ENCODE measurements at regions not wholly inside any gene's neighbourhood (a gene's known extent, or its start where the extent isn't known, plus 50 kb on each side); places are given as distances from the start of the nearest gene placed in this dataset.

DNA sequence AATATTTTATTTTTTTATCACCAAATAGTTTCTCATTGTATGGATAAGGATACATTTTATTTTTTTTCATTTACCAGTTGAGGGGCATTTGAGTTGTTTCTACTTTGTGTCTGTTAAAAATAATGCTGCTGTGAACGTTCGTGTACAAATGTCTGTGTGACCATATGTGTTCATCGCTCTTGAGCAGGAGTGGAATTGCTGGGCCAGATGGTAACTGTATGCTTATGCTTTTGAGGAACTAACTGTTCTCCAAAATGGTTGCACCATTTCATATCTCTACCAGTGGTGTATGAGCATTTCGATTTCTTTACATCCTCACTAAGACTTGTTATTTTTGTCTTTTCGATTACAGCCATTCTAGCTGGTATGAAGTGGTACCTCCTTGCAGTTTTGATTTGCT lies 212.5 kb upstream of the N4BP1 start:
- DNase-seq = no peak
- in situ Hi-C loops (cut with MboI; ENCODE audit: low pct_ligation_motif_present in 1 of 4, low pct_unique_long_range_greater_than_20kb in 1 of 4, low sequenced_read_pairs in 3 of 4) = no loop called here
- Histone ChIP-seq H3K36me3 (no peaks in the 10 kb centered on the region), H3K27ac (no peak overlapping the region), H3K4me3 (no peak overlapping the region), H3K9me3 (no peaks in the 10 kb centered on the region), H3K4me1 (no peaks in the 10 kb centered on the region), H3K27me3 (no peaks in the 10 kb centered on the region)
- intact Hi-C loops (cut with DNase I; ENCODE audit: low total_unique reads) = no loop called here
- WGBS, 2 donors (ENCODE audit: low coverage in 1 of 2) = 83 to 95% methylated on average over 5 of the region's 5 CpGs
- TF ChIP-seq, protein P1, sequence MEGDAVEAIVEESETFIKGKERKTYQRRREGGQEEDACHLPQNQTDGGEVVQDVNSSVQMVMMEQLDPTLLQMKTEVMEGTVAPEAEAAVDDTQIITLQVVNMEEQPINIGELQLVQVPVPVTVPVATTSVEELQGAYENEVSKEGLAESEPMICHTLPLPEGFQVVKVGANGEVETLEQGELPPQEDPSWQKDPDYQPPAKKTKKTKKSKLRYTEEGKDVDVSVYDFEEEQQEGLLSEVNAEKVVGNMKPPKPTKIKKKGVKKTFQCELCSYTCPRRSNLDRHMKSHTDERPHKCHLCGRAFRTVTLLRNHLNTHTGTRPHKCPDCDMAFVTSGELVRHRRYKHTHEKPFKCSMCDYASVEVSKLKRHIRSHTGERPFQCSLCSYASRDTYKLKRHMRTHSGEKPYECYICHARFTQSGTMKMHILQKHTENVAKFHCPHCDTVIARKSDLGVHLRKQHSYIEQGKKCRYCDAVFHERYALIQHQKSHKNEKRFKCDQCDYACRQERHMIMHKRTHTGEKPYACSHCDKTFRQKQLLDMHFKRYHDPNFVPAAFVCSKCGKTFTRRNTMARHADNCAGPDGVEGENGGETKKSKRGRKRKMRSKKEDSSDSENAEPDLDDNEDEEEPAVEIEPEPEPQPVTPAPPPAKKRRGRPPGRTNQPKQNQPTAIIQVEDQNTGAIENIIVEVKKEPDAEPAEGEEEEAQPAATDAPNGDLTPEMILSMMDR (IDR thresholded peaks at IDR 0.05) = no peak
- TF ChIP-seq POLR2A (IDR thresholded peaks at IDR 0.05) (no peak), POLR2AphosphoS5 (IDR thresholded peaks at IDR 0.05) (no peak), EP300 (IDR thresholded peaks at IDR 0.05; ENCODE audit: low read depth) (no peak)

DNA sequence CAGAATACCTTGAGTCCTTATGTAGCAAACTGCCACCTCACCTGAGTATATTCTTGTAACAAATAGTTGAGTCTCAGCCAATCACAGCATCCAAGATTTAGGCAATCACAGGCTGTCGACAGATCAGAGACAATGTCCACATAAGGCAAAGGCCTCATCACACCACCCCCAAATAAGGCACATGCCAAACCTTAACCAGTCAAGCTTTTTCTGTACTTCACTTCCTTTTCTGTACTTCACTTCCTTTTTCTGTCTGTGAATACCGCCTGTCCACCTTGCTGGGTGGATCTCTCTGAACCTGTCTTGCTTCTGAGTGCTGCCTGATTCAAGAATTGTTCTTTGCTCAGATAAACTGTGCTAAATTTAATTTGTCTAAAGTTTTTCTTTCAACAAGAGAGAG lies 210.4 kb upstream of the N4BP1 start:
- Histone ChIP-seq H3K36me3 (no peaks in the 10 kb centered on the region), H3K27me3 (no peaks in the 10 kb centered on the region), H3K4me3 (no peak overlapping the region), H3K4me1 (no peaks in the 10 kb centered on the region), H3K27ac (no peak overlapping the region), H3K9me3 (no peaks in the 10 kb centered on the region)
- intact Hi-C loops (cut with DNase I; ENCODE audit: low total_unique reads) = no loop called here
- TF ChIP-seq EP300 (IDR thresholded peaks at IDR 0.05; ENCODE audit: low read depth) (no peak), POLR2A (IDR thresholded peaks at IDR 0.05) (no peak), POLR2AphosphoS5 (IDR thresholded peaks at IDR 0.05) (no peak)
- TF ChIP-seq, protein P1 (IDR thresholded peaks at IDR 0.05) = no peak
- WGBS, 2 donors (ENCODE audit: low coverage in 1 of 2) = 55 to 57% methylated on average over 2 of the region's 2 CpGs
- in situ Hi-C loops (cut with MboI; ENCODE audit: low pct_ligation_motif_present in 1 of 4, low pct_unique_long_range_greater_than_20kb in 1 of 4, low sequenced_read_pairs in 3 of 4) = no loop called here
- no peak for DNase-seq

DNA sequence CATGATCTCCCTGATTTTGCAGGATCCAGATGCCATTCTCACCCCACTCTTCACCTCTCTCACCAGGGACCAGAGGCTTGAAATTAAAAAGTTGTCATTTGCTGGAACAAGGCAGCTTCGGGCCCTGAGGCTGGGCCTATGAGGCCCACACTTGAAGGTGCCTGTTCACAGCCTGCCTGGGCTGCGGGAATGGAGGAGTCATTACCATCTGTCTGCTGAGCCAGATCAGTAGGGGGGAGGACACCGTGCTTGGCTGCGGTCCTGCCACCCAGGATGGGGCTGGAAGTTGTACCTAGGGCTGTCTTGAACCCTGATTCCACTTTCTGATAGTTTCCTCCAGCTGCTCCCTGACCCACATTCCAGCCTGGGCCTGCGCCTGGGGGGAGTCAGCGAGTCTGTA lies 208.3 kb upstream of the N4BP1 start:
- in situ Hi-C loops (cut with MboI; ENCODE audit: low pct_ligation_motif_present in 1 of 4, low pct_unique_long_range_greater_than_20kb in 1 of 4, low sequenced_read_pairs in 3 of 4) = no loop called here
- WGBS, 2 donors (ENCODE audit: low coverage in 1 of 2) = 70 to 87% methylated on average over 3 to 6 of the region's 6 CpGs
- no peak overlapping the region for H3K27ac ChIP-seq
- H3K4me1 ChIP-seq = no peaks in the 10 kb centered on the region
- TF ChIP-seq POLR2A (IDR thresholded peaks at IDR 0.05) (no peak), EP300 (IDR thresholded peaks at IDR 0.05; ENCODE audit: low read depth) (no peak), POLR2AphosphoS5 (IDR thresholded peaks at IDR 0.05) (no peak)
- TF ChIP-seq, protein P1 (IDR thresholded peaks at IDR 0.05) = no peak
- no peak overlapping the region for H3K4me3 ChIP-seq
- DNase-seq = no peak
- no peaks in the 10 kb centered on the region for H3K36me3 ChIP-seq
- intact Hi-C loops (cut with DNase I; ENCODE audit: low total_unique reads) = no loop called here
- no peaks in the 10 kb centered on the region for H3K9me3 ChIP-seq
- H3K27me3 ChIP-seq = no peaks in the 10 kb centered on the region

DNA sequence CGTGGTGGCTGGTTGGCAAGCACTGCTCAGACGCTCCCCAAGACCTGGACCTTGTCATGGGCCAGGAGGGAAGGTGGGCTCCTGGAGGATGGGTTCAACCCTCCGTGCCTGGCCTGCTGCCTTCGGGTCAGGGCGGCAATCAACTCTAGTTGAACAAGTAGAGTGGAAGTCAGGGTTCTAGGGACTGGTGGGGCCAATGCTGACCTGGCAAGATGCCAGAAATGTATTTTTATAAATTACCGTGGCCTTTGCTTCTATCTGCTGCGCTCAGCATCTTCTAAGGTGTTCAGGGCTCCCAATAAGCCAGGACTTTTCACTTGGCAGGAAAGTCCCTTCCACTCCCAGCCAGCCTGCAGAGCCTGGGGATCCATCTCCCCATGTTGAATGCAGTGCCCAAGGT lies 207.1 kb upstream of the N4BP1 start:
- 69% methylated on average over 7 of the region's 7 CpGs; no CpG with 5 or more reads in 1 of the 2 donors for WGBS, 2 donors (ENCODE audit: low coverage in 1 of 2)
- Histone ChIP-seq H3K36me3 (no peaks in the 10 kb centered on the region), H3K4me1 (no peaks in the 10 kb centered on the region), H3K9me3 (no peaks in the 10 kb centered on the region), H3K4me3 (no peak overlapping the region), H3K27me3 (peaks cover 4% of the 10 kb centered on the region), H3K27ac (no peak overlapping the region)
- intact Hi-C loops (cut with DNase I; ENCODE audit: low total_unique reads) = no loop called here
- in situ Hi-C loops (cut with MboI; ENCODE audit: low pct_ligation_motif_present in 1 of 4, low pct_unique_long_range_greater_than_20kb in 1 of 4, low sequenced_read_pairs in 3 of 4) = no loop called here
- no peak for DNase-seq
- TF ChIP-seq, protein P1 (IDR thresholded peaks at IDR 0.05) = no peak
- TF ChIP-seq POLR2AphosphoS5 (IDR thresholded peaks at IDR 0.05) (no peak), POLR2A (IDR thresholded peaks at IDR 0.05) (no peak), EP300 (IDR thresholded peaks at IDR 0.05; ENCODE audit: low read depth) (no peak)
